ENCODE measurements at regions not wholly inside any gene's neighbourhood (a gene's known extent, or its start where the extent isn't known, plus 50 kb on each side); places are given as distances from the start of the nearest gene placed in this dataset.

GRCh38 chr15:35698966-35699575 lies 153.1 kb upstream of the DPH6 start:
- no peak for TF ChIP-seq CTCF (IDR thresholded peaks at IDR 0.05)
- TF ChIP-seq POLR2A (IDR thresholded peaks at IDR 0.05), result no peak

Measured in esophagus squamous epithelium (tissue), 4 donors.